ENCODE measurements at regions not wholly inside any gene's neighbourhood (a gene's known extent, or its start where the extent isn't known, plus 50 kb on each side); places are given as distances from the start of the nearest gene placed in this dataset.

DNA sequence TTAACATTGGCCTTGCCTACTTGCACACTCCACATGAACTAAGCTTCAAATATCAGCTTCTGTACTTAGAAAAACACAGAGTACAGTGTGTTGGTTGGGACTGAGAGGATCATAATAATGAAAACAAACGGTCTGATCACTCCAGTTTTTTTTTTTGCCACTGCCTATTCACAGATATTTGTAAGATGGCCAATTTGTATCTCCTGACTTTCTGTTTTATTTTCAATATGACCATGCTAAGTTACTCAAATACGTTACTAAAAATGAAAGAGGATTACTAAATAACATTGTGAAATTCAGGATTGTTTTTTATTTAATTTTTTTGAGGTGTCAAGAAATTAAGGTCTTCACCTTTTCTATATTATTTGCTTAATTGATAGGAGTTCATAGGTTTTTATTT, 595.1 kb downstream of the TUSC7 start:
- FAIRE-seq = no peak
- Histone ChIP-seq H3K4me1 (ENCODE audit: control insufficient read depth in 2 of 3, insufficient read depth in 2 of 3, low read depth in 1 of 3, low read length in 3 of 3) (no peaks in the 10 kb centered on the region), H3K27ac (ENCODE audit: low read depth in 2 of 2, low read length in 2 of 2) (no peak overlapping the region), H3K9me3 (ENCODE audit: control insufficient read depth in 2 of 3, insufficient read depth in 1 of 3, low read length in 3 of 3) (no peaks in the 10 kb centered on the region), H3K9ac (ENCODE audit: low read length in 3 of 3) (no peak overlapping the region), H3K27me3 (ENCODE audit: control insufficient read depth, insufficient read depth, low read length) (no peaks in the 10 kb centered on the region), H3K4me3 (ENCODE audit: low read length in 3 of 3) (no peak overlapping the region), H3K36me3 (ENCODE audit: control insufficient read depth in 2 of 3, insufficient read depth in 3 of 3, low read length in 3 of 3) (no peaks in the 10 kb centered on the region)
- TF ChIP-seq, protein P1, sequence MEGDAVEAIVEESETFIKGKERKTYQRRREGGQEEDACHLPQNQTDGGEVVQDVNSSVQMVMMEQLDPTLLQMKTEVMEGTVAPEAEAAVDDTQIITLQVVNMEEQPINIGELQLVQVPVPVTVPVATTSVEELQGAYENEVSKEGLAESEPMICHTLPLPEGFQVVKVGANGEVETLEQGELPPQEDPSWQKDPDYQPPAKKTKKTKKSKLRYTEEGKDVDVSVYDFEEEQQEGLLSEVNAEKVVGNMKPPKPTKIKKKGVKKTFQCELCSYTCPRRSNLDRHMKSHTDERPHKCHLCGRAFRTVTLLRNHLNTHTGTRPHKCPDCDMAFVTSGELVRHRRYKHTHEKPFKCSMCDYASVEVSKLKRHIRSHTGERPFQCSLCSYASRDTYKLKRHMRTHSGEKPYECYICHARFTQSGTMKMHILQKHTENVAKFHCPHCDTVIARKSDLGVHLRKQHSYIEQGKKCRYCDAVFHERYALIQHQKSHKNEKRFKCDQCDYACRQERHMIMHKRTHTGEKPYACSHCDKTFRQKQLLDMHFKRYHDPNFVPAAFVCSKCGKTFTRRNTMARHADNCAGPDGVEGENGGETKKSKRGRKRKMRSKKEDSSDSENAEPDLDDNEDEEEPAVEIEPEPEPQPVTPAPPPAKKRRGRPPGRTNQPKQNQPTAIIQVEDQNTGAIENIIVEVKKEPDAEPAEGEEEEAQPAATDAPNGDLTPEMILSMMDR (IDR thresholded peaks at IDR 0.05; ENCODE audit: borderline replicate concordance, extremely low read depth, insufficient read depth) = no peak
- intact Hi-C loops (cut with DNase I) = no loop called here
- DNase-seq = no peak

DNA sequence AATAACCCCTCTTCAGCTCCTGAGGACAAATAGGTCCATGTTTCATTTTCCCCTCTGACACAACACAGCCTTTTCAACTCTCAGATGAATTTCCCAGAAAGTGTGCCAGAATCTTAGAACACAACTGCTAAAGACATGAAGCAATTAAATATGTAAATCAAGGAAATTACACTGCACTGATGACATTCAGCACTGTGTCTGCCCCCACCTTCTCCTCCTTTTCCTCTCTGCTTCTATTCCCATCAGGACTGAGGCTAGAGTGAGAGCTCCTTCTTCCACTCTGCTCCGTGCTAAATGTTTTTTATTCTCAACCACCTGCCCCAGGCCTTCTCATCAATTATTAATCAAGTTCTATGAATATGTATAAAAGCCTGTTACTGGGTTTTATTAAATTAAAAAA, 596.1 kb downstream of the TUSC7 start:
- no peak for DNase-seq
- H3K36me3 ChIP-seq (ENCODE audit: control insufficient read depth in 2 of 3, insufficient read depth in 3 of 3, low read length in 3 of 3) = no peaks in the 10 kb centered on the region
- no peaks in the 10 kb centered on the region for H3K9me3 ChIP-seq (ENCODE audit: control insufficient read depth in 2 of 3, insufficient read depth in 1 of 3, low read length in 3 of 3)
- no peaks in the 10 kb centered on the region for H3K27me3 ChIP-seq (ENCODE audit: control insufficient read depth, insufficient read depth, low read length)
- no peaks in the 10 kb centered on the region for H3K4me1 ChIP-seq (ENCODE audit: control insufficient read depth in 2 of 3, insufficient read depth in 2 of 3, low read depth in 1 of 3, low read length in 3 of 3)
- TF ChIP-seq, protein P1 (IDR thresholded peaks at IDR 0.05; ENCODE audit: borderline replicate concordance, extremely low read depth, insufficient read depth) = no peak
- no peak for FAIRE-seq
- no peak overlapping the region for H3K4me3 ChIP-seq (ENCODE audit: low read length in 3 of 3)
- H3K9ac ChIP-seq (ENCODE audit: low read length in 3 of 3) = no peak overlapping the region
- H3K27ac ChIP-seq (ENCODE audit: low read depth in 2 of 2, low read length in 2 of 2) = no peak overlapping the region
- intact Hi-C loops (cut with DNase I) = no loop called here

DNA sequence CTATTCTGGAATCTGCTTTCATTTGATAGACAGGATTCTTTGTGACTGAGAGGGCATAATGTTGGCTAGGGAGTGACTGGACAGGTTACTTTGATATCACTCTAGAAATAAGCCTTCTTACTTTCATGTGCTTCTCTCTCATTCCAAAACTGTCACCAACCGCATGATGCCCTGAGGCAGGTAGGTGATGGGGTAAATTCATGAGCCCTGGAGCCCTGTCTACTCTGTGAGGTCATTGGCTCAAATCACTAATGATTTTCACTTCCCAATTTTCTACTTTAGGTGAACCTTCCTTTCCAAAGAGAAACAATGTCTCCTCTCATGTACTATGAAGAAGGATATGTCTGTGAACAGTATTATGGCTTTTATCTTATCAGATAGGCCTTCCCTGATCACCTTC, 596.7 kb downstream of the TUSC7 start:
- Histone ChIP-seq H3K9me3 (ENCODE audit: control insufficient read depth in 2 of 3, insufficient read depth in 1 of 3, low read length in 3 of 3) (no peaks in the 10 kb centered on the region), H3K27me3 (ENCODE audit: control insufficient read depth, insufficient read depth, low read length) (no peaks in the 10 kb centered on the region), H3K27ac (ENCODE audit: low read depth in 2 of 2, low read length in 2 of 2) (no peak overlapping the region), H3K36me3 (ENCODE audit: control insufficient read depth in 2 of 3, insufficient read depth in 3 of 3, low read length in 3 of 3) (no peaks in the 10 kb centered on the region), H3K4me1 (ENCODE audit: control insufficient read depth in 2 of 3, insufficient read depth in 2 of 3, low read depth in 1 of 3, low read length in 3 of 3) (no peaks in the 10 kb centered on the region), H3K4me3 (ENCODE audit: low read length in 3 of 3) (no peak overlapping the region), H3K9ac (ENCODE audit: low read length in 3 of 3) (no peak overlapping the region)
- intact Hi-C loops (cut with DNase I) = no loop called here
- FAIRE-seq (no peak), DNase-seq (no peak)
- TF ChIP-seq, protein P1 (IDR thresholded peaks at IDR 0.05; ENCODE audit: borderline replicate concordance, extremely low read depth, insufficient read depth) = no peak

DNA sequence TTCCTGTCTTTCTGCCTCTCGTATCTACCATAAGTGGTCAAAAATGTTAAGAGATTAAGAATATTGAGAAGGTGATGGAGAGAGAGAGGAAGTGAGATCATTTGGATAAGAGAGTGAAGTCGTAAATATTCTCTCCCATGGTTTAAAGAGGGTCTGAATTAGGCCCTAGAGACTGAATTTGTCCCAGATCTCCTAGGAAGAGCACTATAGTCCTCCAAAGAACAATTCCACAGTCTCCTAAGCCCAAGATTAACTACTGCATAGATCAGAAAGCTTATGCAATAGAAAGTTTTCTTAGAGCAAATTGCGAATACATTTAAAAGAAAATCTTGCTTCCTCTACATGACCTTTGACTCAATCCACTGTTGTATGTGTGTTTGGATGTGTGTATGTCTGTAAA, 598.8 kb downstream of the TUSC7 start:
- H3K27me3 ChIP-seq (ENCODE audit: control insufficient read depth, insufficient read depth, low read length) = no peaks in the 10 kb centered on the region
- H3K9me3 ChIP-seq (ENCODE audit: control insufficient read depth in 2 of 3, insufficient read depth in 1 of 3, low read length in 3 of 3) = no peaks in the 10 kb centered on the region
- H3K9ac ChIP-seq (ENCODE audit: low read length in 3 of 3) = no peak overlapping the region
- TF ChIP-seq, protein P1 (IDR thresholded peaks at IDR 0.05; ENCODE audit: borderline replicate concordance, extremely low read depth, insufficient read depth) = no peak
- no peaks in the 10 kb centered on the region for H3K36me3 ChIP-seq (ENCODE audit: control insufficient read depth in 2 of 3, insufficient read depth in 3 of 3, low read length in 3 of 3)
- H3K27ac ChIP-seq (ENCODE audit: low read depth in 2 of 2, low read length in 2 of 2) = no peak overlapping the region
- DNase-seq (no peak), FAIRE-seq (no peak)
- intact Hi-C loops (cut with DNase I) = no loop called here
- no peaks in the 10 kb centered on the region for H3K4me1 ChIP-seq (ENCODE audit: control insufficient read depth in 2 of 3, insufficient read depth in 2 of 3, low read depth in 1 of 3, low read length in 3 of 3)
- no peak overlapping the region for H3K4me3 ChIP-seq (ENCODE audit: low read length in 3 of 3)

All from kidney (tissue), 13 donors.